EL (cell line): ENCODE measurements at regions not wholly inside any gene's neighbourhood (a gene's known extent, or its start where the extent isn't known, plus 50 kb on each side); places are given as distances from the start of the nearest gene placed in this dataset.
A peak's percentile ranks its signal among the peaks of the same experiment; 100 is the strongest.

Source experiments
- DNase-seq: peaks from one replicate; pipeline ENCODE4 v3.0.0-alpha.2; 2016

DNA sequence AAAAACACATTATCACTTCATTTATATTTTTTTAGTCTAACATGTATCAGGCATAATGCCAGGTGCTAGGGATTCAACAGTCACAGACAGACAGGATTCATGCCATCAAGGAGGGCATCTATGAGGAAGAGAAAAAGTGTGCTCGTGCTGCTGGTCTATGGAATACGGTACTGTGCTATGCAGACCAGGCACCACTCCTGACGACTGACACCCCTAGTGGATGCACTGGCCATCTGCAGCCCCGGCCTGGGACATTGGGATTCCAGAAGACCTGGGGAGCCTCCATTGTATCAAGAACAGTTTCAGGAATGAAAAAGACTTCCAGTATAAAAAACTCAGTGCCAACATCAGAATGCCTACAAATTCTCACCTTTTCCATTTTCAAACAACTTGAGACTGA, 94.0 kb downstream of the KLF12 start:
- DNase-seq, result peak; percentile 32

DNA sequence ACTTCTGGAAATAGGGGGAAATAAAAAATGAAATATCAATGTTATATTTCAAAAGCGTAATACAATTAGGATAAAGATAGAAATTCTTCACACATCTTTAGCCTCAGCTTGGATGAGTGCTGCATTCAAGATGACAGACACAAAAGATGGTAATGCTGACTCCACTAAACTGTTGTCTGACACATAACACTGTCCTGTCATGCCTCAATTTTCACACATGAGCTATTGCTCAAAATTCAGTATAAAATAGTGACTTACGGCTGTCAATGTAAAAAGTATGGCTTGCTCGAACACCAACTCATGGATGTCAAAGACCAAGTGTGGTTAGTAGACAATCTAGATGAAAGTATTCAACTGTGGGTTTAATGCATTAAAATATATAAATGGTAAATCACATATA, 94.5 kb downstream of the KLF12 start:
- DNase-seq, result no peak

- no peak for DNase-seq
Measured at GRCh38 chr13:74039154-74039553, 95.0 kb downstream of the KLF12 start.

- DNase-seq, result no peak
Measured at GRCh38 chr13:74037762-74038161, 96.4 kb downstream of the KLF12 start.

DNA sequence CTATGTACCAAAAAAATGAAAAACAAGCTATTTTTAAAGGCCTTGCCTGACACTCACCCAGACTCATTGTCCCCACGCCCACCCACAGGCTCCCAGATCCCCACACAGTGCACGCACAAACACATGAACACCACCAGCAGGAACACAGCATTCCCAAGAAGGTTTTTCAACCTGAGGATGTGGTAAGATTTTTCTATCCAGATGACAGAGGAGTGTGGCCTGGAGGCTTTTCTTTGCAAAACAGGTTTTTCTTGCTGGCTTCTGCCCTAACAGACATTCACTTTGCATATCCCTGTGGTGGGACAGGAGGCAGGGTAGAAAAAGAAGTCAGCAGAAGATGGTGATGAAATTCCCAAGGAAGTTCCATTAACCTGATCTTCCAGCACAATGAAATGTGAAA, 97.8 kb downstream of the KLF12 start:
- no peak for DNase-seq

DNA sequence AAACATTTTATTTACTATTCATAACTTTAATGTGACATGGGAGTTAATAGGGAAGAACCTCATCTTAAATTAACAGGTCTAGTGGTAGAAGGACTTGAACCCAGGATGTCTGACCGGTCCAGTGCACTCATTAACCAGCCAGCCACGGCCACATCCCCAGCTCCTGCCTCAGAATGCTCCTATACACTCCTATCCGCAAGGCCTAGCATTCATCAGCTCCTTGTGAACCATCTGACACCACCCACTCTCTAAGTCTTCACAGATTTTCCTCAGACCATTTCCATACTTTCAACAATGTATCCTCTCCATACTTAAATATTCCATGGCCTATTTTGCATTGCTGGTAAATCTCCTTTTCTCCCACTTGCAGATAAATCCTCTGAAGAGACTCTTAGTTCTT, 98.3 kb downstream of the KLF12 start:
- DNase-seq, result no peak

GRCh38 chr13:74032325-74032724, 101.9 kb downstream of the KLF12 start:
- no peak for DNase-seq

DNA sequence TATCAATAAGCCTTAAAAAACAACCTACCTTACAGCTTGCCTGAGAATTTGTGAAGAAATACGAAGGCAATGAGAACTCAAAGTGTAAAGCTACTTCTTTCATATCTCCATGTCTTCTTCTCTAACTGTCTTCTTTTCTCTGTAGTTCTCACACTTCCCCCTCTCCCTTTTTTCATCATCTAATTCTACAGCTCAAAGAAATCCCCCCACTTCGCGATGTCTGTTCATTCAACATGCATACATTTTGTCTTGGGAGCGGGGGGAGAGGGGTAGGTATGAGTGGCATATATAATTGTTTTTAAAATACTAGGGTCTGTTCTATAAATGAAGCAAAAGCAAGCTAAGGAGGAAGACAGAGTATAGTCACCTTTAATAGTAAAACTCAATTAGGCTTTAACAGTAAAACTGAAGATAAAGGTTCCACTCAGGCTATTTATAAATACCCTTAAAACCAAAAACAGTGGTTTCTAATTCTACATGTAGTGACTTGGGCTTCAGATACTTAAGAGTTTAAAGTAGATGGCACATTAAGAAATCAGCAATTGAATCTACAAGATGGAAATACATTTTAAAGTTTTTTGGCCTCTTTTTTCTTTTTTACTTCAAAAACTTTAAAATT, 106.9 kb downstream of the KLF12 start:
- no peak for DNase-seq

DNA sequence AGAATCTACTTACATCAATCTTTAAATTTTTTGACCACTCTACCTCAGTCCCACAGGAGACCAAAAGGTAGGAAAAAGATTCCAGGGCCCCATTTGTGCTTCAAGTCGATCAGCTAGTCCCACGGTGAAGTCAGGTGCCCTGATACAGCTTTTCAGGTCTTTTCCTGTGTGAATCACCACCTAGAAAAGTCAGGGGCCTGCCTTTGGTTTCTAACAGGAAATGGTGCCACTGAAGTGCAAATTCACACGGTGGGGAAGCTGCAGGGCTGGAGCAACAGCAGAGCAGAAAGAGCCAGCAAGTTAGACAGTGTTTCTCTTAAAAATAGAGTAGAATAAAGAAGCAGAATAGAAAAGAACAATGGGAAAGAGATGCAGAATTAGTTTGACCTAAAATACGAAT, 107.5 kb downstream of the KLF12 start:
- DNase-seq, result peak; percentile 32

- DNase-seq, result no peak
Measured at GRCh38 chr13:74025369-74025768, 108.8 kb downstream of the KLF12 start.

GRCh38 chr13:74024856-74025255, 109.3 kb downstream of the KLF12 start:
- DNase-seq, result no peak

GRCh38 chr13:74024314-74024713, 109.9 kb downstream of the KLF12 start:
- no peak for DNase-seq

GRCh38 chr13:74023484-74023883, 110.7 kb downstream of the KLF12 start:
- no peak for DNase-seq

- DNase-seq, result no peak
Measured at GRCh38 chr13:74021505-74021904, 112.7 kb downstream of the KLF12 start.

DNA sequence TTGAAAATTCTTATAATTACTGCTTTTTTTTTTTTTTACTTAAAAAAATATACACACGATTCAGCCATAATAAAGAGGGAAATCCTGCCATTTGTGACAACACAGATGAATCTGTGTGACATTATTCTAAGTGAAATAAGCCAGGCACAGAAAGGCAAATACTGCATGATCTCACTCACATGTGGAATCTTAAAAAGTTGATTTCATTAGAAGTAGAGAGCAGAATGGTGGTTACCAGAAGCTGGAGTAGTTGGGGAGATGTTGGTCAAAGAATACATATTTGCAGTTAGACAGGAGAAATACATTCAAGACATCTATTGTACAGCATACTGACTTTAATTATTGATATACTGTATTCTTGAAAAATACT, 116.2 kb downstream of the KLF12 start:
- no peak for DNase-seq

DNA sequence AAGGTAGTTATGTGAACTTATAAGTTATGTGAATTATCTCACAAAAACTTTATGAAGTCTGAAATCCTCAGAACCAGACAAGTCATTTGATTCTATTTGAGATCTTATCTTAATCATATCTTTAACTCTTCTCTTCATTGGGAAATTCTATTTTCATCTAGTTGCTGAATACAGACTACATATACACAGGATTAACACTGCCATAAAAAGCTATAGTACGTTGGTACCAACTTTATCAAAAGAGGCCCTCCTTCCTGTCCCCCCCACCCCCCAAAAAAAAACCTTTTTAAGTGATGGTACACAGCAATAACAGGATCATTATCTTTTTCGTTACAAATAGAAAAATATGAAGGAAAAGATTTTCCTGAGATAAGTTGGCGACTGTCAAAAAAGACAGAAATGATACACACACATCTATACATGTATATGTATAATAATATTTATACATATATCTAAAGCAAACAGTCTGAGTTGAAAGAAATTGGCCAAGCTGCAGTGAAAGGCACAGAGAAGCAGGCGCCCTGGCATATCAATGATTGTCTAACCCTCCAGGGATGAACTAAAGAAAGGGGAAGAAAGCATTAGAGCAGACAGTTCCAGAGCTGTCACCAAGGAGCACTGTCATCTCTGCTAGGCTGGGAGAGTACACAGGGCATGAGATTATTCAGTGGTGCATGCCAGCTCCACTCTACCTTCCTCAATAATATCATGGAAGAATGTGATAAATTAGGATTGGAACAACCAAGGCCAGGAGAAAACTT, 116.7 kb downstream of the KLF12 start:
- DNase-seq, result no peak

GRCh38 chr13:74015137-74015536, 119.1 kb downstream of the KLF12 start:
- DNase-seq, result peak; percentile 14

GRCh38 chr13:74009100-74009668, 125.0 kb downstream of the KLF12 start:
- DNase-seq, result no peak

- DNase-seq, result no peak
Measured at GRCh38 chr13:74006666-74007065, 127.5 kb downstream of the KLF12 start.

DNA sequence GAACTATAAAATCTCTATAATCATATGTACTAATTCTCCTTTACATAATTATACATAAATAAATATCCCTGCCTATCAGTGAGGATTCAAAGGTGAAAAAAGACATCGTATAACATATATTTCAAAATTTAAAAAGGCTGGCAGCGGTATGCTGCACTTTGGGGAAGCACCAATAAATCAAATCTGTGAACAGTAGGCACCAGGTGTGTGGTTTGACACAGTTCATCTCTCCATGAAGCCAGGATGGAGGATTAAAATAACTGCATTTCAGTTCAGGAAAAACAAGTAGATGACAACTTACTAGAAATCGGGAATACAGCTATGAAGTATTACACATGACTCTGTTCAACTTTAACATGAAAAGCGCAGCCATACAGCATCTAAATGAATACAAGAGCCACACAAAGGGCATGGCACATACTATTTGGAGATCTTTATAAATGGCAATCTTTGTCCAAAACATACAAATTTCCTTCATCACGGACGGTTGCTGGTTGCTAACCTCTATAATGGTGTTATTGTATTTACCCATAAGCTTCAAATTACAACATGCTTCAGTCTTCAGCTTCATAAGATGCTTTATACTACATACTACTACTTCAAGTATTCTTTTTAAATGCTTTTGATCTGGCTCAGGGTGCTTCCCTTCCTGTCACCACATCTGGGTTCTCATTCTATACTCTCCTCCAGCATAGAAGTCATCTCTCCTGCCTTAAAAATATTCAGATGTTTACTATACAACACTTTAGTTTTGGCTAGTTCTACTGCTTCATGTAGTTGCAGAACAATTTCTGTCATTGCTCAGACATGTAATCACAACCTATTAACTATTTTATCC, 128.7 kb downstream of the KLF12 start:
- no peak for DNase-seq

GRCh38 chr13:74004109-74004508, 130.1 kb downstream of the KLF12 start:
- no peak for DNase-seq

DNA sequence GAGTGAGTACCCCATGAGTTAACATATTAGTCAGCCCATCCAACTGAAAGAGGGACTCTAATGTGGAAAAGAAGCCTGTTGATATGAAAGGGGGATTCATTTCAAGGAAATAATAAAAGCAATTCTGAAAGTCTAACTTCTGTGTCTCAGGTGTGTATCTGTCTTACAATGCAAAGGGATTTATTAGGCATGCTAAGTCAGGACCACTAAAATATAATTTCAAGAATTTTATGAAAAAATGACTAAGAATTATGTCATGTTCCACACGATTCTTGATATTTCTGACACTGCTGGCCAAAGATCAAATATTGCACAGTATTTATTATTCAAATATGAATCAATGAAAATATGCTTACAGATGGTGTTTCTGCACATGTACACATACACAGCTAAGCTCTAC, 130.8 kb downstream of the KLF12 start:
- DNase-seq, result no peak

- no peak for DNase-seq
Measured at GRCh38 chr13:74000876-74001275, 133.3 kb downstream of the KLF12 start.

DNA sequence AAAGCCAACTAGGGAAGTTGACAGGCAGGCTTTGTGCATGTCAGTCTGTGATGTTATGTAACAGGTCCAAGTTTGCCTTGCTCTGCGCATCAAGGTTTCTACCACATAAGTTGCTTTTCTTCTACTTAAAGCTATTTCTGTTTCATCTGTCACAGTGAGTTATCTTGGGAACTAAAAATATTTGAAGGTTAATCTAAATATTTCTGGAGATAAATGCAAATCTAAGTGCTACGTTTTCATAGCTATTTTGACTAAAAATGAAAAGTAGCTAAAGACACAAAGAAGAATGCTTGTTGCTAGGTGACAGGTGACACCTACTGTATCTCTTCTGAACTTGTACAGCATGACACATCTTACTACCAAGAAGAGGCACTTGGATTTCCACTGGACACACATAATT, 135.6 kb downstream of the KLF12 start:
- no peak for DNase-seq
